ENCODE measurements at regions not wholly inside any gene's neighbourhood (a gene's known extent, or its start where the extent isn't known, plus 50 kb on each side); places are given as distances from the start of the nearest gene placed in this dataset.
"Not testable (repeated sequence)": the region's sequence is repeated elsewhere in the genome, so short reads cannot be mapped to it uniquely, and the experiment has no call there.

- no peak for ATAC-seq
- TF ChIP-seq CTCF (IDR thresholded peaks at IDR 0.05) (no peak), POLR2A (IDR thresholded peaks at IDR 0.05) (no peak)
- WGBS, 2 donors = 31 to 45% methylated on average over 1 of the region's 1 CpG
These were observed 72.3 kb upstream of the CACUL1 start for GRCh38 chr10:118827053-118827452.

GRCh38 chr10:118827466-118828155, 72.8 kb upstream of the CACUL1 start:
- DNase-seq (no peak), ATAC-seq (no peak)
- 74 to 77% methylated on average over 6 to 7 of the region's 7 CpGs for WGBS, 2 donors
- H3K4me3 ChIP-seq = no peak overlapping the region
- no peak overlapping the region for H3K27ac ChIP-seq
- H3K27me3 ChIP-seq = no peaks in the 10 kb centered on the region
- no peaks in the 10 kb centered on the region for H3K36me3 ChIP-seq (replicated peaks in 1 of 2; ENCODE audit: insufficient read depth in 1 of 2, low read depth in 2 of 2)
- no peaks in the 10 kb centered on the region for H3K9me3 ChIP-seq
- H3K4me1 ChIP-seq = no peaks in the 10 kb centered on the region
- intact Hi-C loops (cut with DNase I) = no loop called here
- TF ChIP-seq POLR2A (IDR thresholded peaks at IDR 0.05) = no peak
- TF ChIP-seq CTCF (IDR thresholded peaks at IDR 0.05) = no peak

More at GRCh38 chr10:118827053-118827452, 72.3 kb upstream of the CACUL1 start:
- H3K36me3 ChIP-seq (replicated peaks in 1 of 2; ENCODE audit: insufficient read depth in 1 of 2, low read depth in 2 of 2) = no peaks in the 10 kb centered on the region
- no peaks in the 10 kb centered on the region for H3K4me1 ChIP-seq
- no peak for DNase-seq
- H3K27me3 ChIP-seq = no peaks in the 10 kb centered on the region
- no peak overlapping the region for H3K27ac ChIP-seq
- H3K4me3 ChIP-seq = no peak overlapping the region
- no peaks in the 10 kb centered on the region for H3K9me3 ChIP-seq
- intact Hi-C loops (cut with DNase I) = no loop called here

GRCh38 chr10:118832241-118832651, 77.5 kb upstream of the CACUL1 start:
- intact Hi-C loops (cut with DNase I) = no loop called here
- ATAC-seq = peak; percentile 12
- Histone ChIP-seq H3K4me3 (no peak overlapping the region), H3K27me3 (no peaks in the 10 kb centered on the region), H3K27ac (peak overlapping the region in 1 of 4 donors; percentile 28), H3K36me3 (replicated peaks in 1 of 2; ENCODE audit: insufficient read depth in 1 of 2, low read depth in 2 of 2) (no peaks in the 10 kb centered on the region), H3K4me1 (peaks cover 10% of the 10 kb centered on the region), H3K9me3 (no peaks in the 10 kb centered on the region)
- TF ChIP-seq CTCF (IDR thresholded peaks at IDR 0.05) = no peak
- TF ChIP-seq POLR2A (IDR thresholded peaks at IDR 0.05) = no peak
- 43 to 55% methylated on average over 6 to 7 of the region's 7 CpGs for WGBS, 2 donors
- DNase-seq = peak in 2 of 4 donors; percentile 45 to 59

DNA sequence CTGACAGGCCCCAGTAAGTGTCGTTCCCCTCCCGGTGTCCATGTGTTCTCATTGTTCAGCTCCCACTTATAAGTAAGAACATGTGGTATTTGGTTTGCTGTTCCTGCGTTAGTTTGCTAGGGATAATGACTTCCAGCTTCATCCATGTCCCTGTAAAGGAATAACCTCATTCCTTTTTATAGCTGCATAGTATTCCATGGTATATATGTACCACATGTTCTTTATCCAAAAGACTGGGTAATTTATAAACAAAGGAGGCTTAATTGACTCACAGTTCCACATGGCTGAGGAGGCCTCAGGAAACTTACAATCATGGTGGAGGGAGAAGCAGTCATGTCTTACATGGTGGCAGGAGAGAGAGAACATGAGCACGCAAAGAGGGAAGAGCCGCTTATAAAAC, 79.6 kb upstream of the CACUL1 start:
- intact Hi-C loops (cut with DNase I); DNase-seq; H3K27me3 ChIP-seq; H3K9me3 ChIP-seq; H3K4me3 ChIP-seq; H3K36me3 ChIP-seq (replicated peaks in 1 of 2; ENCODE audit: insufficient read depth in 1 of 2, low read depth in 2 of 2); H3K4me1 ChIP-seq; ATAC-seq; H3K27ac ChIP-seq: not testable (repeated sequence)
- 57 to 92% methylated on average over 5 of the region's 5 CpGs for whole genome bisulfite sequencing, 2 donors

- no peaks in the 10 kb centered on the region for H3K9me3 ChIP-seq
- DNase-seq (peak; percentile 69 to 85 (median 78)), ATAC-seq (peak; percentile 84)
- H3K27ac ChIP-seq = peak overlapping the region in 2 of 4 donors; percentile 3 to 11
- H3K27me3 ChIP-seq = no peaks in the 10 kb centered on the region
- no peak overlapping the region for H3K4me3 ChIP-seq
- H3K4me1 ChIP-seq = peaks cover 10% of the 10 kb centered on the region
- intact Hi-C loops (cut with DNase I) = no loop called here
- no peaks in the 10 kb centered on the region for H3K36me3 ChIP-seq (replicated peaks in 1 of 2; ENCODE audit: insufficient read depth in 1 of 2, low read depth in 2 of 2)
- 67 to 89% methylated on average over 2 to 3 of the region's 3 CpGs for WGBS, 2 donors
- TF ChIP-seq CTCF (IDR thresholded peaks at IDR 0.05) (peak in 3 of 7 experiments; percentile 12 to 18 (median 14)), POLR2A (IDR thresholded peaks at IDR 0.05) (no peak)
These were observed 81.0 kb upstream of the CACUL1 start for GRCh38 chr10:118835682-118836326.
